CD4-positive, alpha-beta T cell (primary cell): ENCODE measurements at regions not wholly inside any gene's neighbourhood (a gene's known extent, or its start where the extent isn't known, plus 50 kb on each side); places are given as distances from the start of the nearest gene placed in this dataset.

ENCODE experiments used
- ATAC-seq: fragments of 200-7000 bp; cut with Tn5 transposase; one replicate; pipeline ENCODE4 v1.10.0; 2022; ENCODE audit warnings: mild to moderate bottlenecking; ENCODE audit not compliant: poor library complexity
- CTCF ChIA-PET: fragments of 350-600 bp; sonication (Branson Sonifier 250); formaldehyde crosslinking; loops from one replicate; lab custom pipeline; 2021; ENCODE audit warnings: antibody characterized with exemption, inconsistent platforms; lab: Charles Lee
- POLR2A ChIA-PET: fragments of 350-600 bp; sonication (Branson Sonifier 250); formaldehyde crosslinking; loops from one replicate; lab custom pipeline; 2021; ENCODE audit warnings: antibody characterized with exemption, inconsistent platforms; lab: Charles Lee
- DNase-seq, 14 experiments: peaks; one replicate each; pipeline ENCODE4 v3.0.0-alpha.2; 2013 to 2020; ENCODE audit warnings: mixed read lengths in 2 of 14
- H3K27ac ChIP-seq, 2 donors: one replicate each; pipeline versions ENCODE4 v1.5.1 to v1.7.0; 2013; ENCODE audit warnings: low read length in 2 of 2, low read depth in 1 of 2, mild to moderate bottlenecking in 1 of 2
- H3K27me3 ChIP-seq, 2 experiments: 1 replicate in 1 of 2; 2 replicates in 1 of 2; pipeline versions ENCODE4 v1.6.1 to v1.7.0; 2013; ENCODE audit warnings: low read length in 2 of 2, control low read depth in 1 of 2, mild to moderate bottlenecking in 1 of 2, moderate library complexity in 1 of 2; ENCODE audit not compliant: insufficient read depth in 2 of 2, control insufficient read depth in 1 of 2
- H3K36me3 ChIP-seq: one replicate; pipeline ENCODE4 v1.6.1; 2013; ENCODE audit warnings: low read length, control low read depth; ENCODE audit not compliant: insufficient read depth
- H3K4me1 ChIP-seq: one replicate; pipeline ENCODE4 v1.6.1; 2013; ENCODE audit warnings: low read length, control low read depth; ENCODE audit not compliant: insufficient read depth
- H3K4me3 ChIP-seq: one replicate; pipeline ENCODE4 v1.5.1; 2013; ENCODE audit warnings: mild to moderate bottlenecking, low read length, moderate library complexity
- H3K9me3 ChIP-seq, 2 experiments: 1 replicate in 1 of 2; 2 replicates in 1 of 2; pipeline versions ENCODE4 v1.6.1 to v1.7.0; 2013; ENCODE audit warnings: low read length in 2 of 2, mild to moderate bottlenecking in 2 of 2, control low read depth in 1 of 2, moderate library complexity in 1 of 2; ENCODE audit not compliant: control insufficient read depth in 1 of 2, insufficient read depth in 1 of 2
- H3K27ac Mint-ChIP-seq: one replicate; pipeline ENCODE4 v1.8.0; 2020; ENCODE audit warnings: mixed read lengths
- H3K27me3 Mint-ChIP-seq: one replicate; pipeline ENCODE4 v1.8.0; 2021; ENCODE audit warnings: mixed read lengths
- H3K36me3 Mint-ChIP-seq: one replicate; pipeline ENCODE4 v1.8.0; 2021; ENCODE audit warnings: low read depth, mixed read lengths
- H3K4me1 Mint-ChIP-seq: one replicate; pipeline ENCODE4 v1.8.0; 2021; ENCODE audit warnings: low read depth, mixed read lengths
- H3K4me3 Mint-ChIP-seq: one replicate; pipeline ENCODE4 v1.8.0; 2020; ENCODE audit warnings: mild to moderate bottlenecking, mixed read lengths
- H3K9me3 Mint-ChIP-seq: one replicate; pipeline ENCODE4 v1.8.0; 2020; ENCODE audit warnings: mixed read lengths
- CTCF ChIP-seq: fragments of 200-600 bp; IDR thresholded peaks from one replicate; pipeline ENCODE4 v1.8.0; 2022; ENCODE audit warnings: antibody characterized with exemption, mild to moderate bottlenecking
- intact Hi-C, 2 experiments: fragments of 100-400 bp; cut with DNase I in 1 of 2; cut with micrococcal nuclease in 1 of 2; formaldehyde crosslinking; loops; one replicate each; pipeline versions ENCODE4 v1.15.1 to v1.9.0; 2023 to 2025; cut with DNase I, micrococcal nuclease

GRCh38 chr17:56064506-56064905, 88.8 kb upstream of the ANKFN1 start:
- no peak overlapping the region for H3K27ac Mint-ChIP-seq
- ATAC-seq (no peak), DNase-seq (no peak)
- no peaks in the 10 kb centered on the region for H3K36me3 Mint-ChIP-seq
- Histone ChIP-seq H3K4me3 (no peak overlapping the region), H3K9me3 (peaks cover 0 to 9% of the 10 kb centered on the region in 2 experiments), H3K4me1 (no peaks in the 10 kb centered on the region), H3K27ac (no peak overlapping the region), H3K27me3 (no peaks in the 10 kb centered on the region), H3K36me3 (no peaks in the 10 kb centered on the region)
- peaks cover 6% of the 10 kb centered on the region for H3K27me3 Mint-ChIP-seq
- intact Hi-C loops, result no loop called here
- no peak overlapping the region for H3K4me3 Mint-ChIP-seq
- ChIA-PET CTCF (no interaction called here), POLR2A (no interaction called here)
- H3K4me1 Mint-ChIP-seq, result no peaks in the 10 kb centered on the region
- no peak for TF ChIP-seq CTCF
- peaks cover 9% of the 10 kb centered on the region for H3K9me3 Mint-ChIP-seq

- Histone ChIP-seq H3K4me3 (no peak overlapping the region), H3K27ac (no peak overlapping the region), H3K27me3 (no peaks in the 10 kb centered on the region), H3K4me1 (no peaks in the 10 kb centered on the region), H3K36me3 (no peaks in the 10 kb centered on the region), H3K9me3 (no peaks in the 10 kb centered on the region)
- no peaks in the 10 kb centered on the region for H3K4me1 Mint-ChIP-seq
- no peak for DNase-seq
- peaks cover 5% of the 10 kb centered on the region for H3K27me3 Mint-ChIP-seq
- ChIA-PET POLR2A (no interaction called here), CTCF (no interaction called here)
- no peak for TF ChIP-seq CTCF
- intact Hi-C loops, result no loop called here
- H3K4me3 Mint-ChIP-seq, result no peak overlapping the region
- no peaks in the 10 kb centered on the region for H3K9me3 Mint-ChIP-seq
- no peak for ATAC-seq
- H3K36me3 Mint-ChIP-seq, result no peaks in the 10 kb centered on the region
- H3K27ac Mint-ChIP-seq, result no peak overlapping the region
Observed at GRCh38 chr17:56074361-56074890, 78.8 kb upstream of the ANKFN1 start.

- H3K27ac ChIP-seq, result no peak overlapping the region
- CTCF ChIA-PET, result no interaction called here
- H3K4me3 Mint-ChIP-seq, result no peak overlapping the region
- no peak for TF ChIP-seq CTCF
- POLR2A ChIA-PET, result no interaction called here
- no peak for DNase-seq
- intact Hi-C loops, result no loop called here
- no peaks in the 10 kb centered on the region for H3K9me3 ChIP-seq
- H3K4me3 ChIP-seq, result no peak overlapping the region
- no peak overlapping the region for H3K27ac Mint-ChIP-seq
- no peaks in the 10 kb centered on the region for H3K27me3 Mint-ChIP-seq
- H3K36me3 ChIP-seq, result no peaks in the 10 kb centered on the region
- no peaks in the 10 kb centered on the region for H3K36me3 Mint-ChIP-seq
- no peaks in the 10 kb centered on the region for H3K27me3 ChIP-seq
- no peaks in the 10 kb centered on the region for H3K9me3 Mint-ChIP-seq
- ATAC-seq, result no peak
- no peaks in the 10 kb centered on the region for H3K4me1 ChIP-seq
- H3K4me1 Mint-ChIP-seq, result no peaks in the 10 kb centered on the region
Observed at GRCh38 chr17:56076980-56077379, 76.3 kb upstream of the ANKFN1 start.
